Activated naive CD4-positive, alpha-beta T cell treated with anti-CD3 and anti-CD28 coated beads, Interleukin-2, amount 50 U/mL, for 24 hours (primary cell): ENCODE measurements at regions not wholly inside any gene's neighbourhood (a gene's known extent, or its start where the extent isn't known, plus 50 kb on each side); places are given as distances from the start of the nearest gene placed in this dataset.

Source experiments
- H3K27ac Mint-ChIP-seq: one replicate; pipeline ENCODE4 v1.8.0; 2021; ENCODE audit warnings: mild to moderate bottlenecking, mixed read lengths
- H3K27me3 Mint-ChIP-seq: one replicate; pipeline ENCODE4 v1.8.0; 2021; ENCODE audit warnings: mixed read lengths
- H3K36me3 Mint-ChIP-seq: one replicate; pipeline ENCODE4 v1.8.0; 2021; ENCODE audit warnings: mixed read lengths
- H3K4me1 Mint-ChIP-seq: one replicate; pipeline ENCODE4 v1.8.0; 2021; ENCODE audit warnings: mixed read lengths
- H3K4me3 Mint-ChIP-seq: one replicate; pipeline ENCODE4 v1.8.0; 2021; ENCODE audit warnings: mild to moderate bottlenecking, mixed read lengths
- H3K9me3 Mint-ChIP-seq: one replicate; pipeline ENCODE4 v1.8.0; 2021; ENCODE audit warnings: mixed read lengths

DNA sequence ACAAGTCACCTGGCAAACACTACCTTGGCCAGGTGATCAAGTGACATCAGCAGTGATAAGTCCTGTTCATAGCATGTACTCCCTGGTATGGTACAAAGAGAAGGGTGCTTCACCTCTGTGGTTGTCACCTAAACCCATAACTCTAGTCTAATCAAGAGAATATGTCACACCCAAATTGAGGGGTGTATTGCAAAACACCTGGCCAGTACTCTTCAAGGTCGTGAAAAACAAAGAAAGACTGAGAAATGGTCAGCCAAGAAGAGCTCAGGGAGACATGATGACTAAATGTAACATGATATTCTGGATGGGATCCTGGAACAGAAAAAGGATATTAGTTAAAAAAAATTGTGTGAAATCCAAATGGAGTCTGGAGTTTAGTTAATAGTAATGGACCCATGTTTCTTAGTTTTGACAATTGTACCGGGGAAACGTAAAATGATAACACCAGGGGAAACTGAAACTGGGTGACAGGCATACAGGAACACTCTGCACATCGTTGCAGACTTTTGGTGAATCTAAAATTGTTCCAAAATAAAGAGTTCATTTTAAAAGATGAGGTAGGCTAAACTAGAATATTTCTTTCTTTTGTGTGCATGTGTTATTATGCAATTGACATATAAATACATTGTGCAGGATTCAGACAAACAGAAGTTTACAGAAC, 262.0 kb downstream of the CDC5L start:
- no peaks in the 10 kb centered on the region for H3K36me3 Mint-ChIP-seq
- H3K27me3 Mint-ChIP-seq, result no peaks in the 10 kb centered on the region
- no peak overlapping the region for H3K27ac Mint-ChIP-seq
- H3K4me1 Mint-ChIP-seq, result no peaks in the 10 kb centered on the region
- no peaks in the 10 kb centered on the region for H3K9me3 Mint-ChIP-seq
- no peak overlapping the region for H3K4me3 Mint-ChIP-seq

DNA sequence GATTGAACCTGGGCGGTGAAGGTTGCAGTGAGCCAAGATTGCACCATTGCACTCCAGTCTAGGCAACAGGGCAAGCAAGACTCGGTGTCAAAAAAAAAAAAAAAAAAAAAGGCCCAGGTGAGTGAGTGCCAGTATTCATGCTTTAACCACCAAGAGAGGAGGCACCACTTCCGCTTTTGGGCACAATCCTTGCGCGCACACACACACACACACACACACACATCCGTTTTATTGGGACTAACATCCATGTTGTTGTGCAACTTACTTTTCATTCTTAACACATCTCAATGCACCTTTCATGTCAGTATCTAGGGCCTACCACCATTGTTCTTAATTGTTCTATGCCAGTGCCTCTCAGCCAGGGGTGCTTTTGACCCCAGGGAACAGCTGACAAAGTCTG, 263.0 kb downstream of the CDC5L start:
- Mint-ChIP-seq H3K9me3 (no peaks in the 10 kb centered on the region), H3K4me3 (no peak overlapping the region), H3K36me3 (no peaks in the 10 kb centered on the region), H3K27ac (no peak overlapping the region), H3K27me3 (no peaks in the 10 kb centered on the region), H3K4me1 (peaks cover 6% of the 10 kb centered on the region)

DNA sequence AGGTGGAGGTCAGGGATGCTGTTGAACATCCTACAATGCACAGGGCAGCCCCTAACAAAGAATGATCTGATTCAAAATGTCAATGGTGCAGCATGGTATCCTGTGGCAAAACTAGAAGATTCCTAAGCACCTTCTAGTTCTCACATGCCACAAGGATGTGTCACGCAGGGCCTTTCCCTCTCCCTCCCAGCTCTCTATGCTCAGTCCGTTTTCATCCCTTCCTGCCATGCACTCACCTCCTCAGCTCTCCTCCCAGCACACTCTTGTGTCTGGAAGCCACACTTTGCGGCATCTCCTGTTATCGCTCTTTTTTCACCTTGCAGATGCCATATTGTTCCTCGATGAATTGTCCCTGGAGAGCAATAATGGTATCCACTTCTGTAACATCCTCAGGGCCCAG, 263.4 kb downstream of the CDC5L start:
- H3K4me3 Mint-ChIP-seq, result no peak overlapping the region

DNA sequence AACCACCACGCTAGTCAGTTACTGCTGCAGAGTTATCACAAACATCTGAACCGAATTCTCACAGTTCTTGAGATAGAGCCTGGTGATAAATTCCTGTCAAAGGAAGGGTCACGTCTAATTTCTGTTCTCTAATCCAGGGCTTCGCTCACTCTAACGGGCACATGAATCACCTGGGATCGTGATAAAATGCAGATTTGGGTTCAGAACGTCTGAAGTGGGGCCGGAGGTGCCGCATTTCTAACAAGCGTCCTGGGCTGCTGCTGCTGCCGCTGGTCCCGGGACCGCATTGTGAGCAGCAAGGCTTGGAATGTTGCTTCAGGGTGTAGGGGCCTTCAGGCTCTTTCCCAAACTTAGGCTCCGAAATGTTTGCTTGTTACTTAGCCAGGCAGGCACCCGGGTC, 264.1 kb downstream of the CDC5L start:
- Mint-ChIP-seq H3K27me3 (no peaks in the 10 kb centered on the region), H3K4me1 (peaks cover 6% of the 10 kb centered on the region), H3K4me3 (no peak overlapping the region), H3K27ac (no peak overlapping the region), H3K36me3 (no peaks in the 10 kb centered on the region), H3K9me3 (no peaks in the 10 kb centered on the region)

More for the DNA sequence above, 263.4 kb downstream of the CDC5L start:
- Mint-ChIP-seq H3K9me3 (no peaks in the 10 kb centered on the region), H3K27ac (no peak overlapping the region), H3K4me1 (peaks cover 6% of the 10 kb centered on the region), H3K36me3 (no peaks in the 10 kb centered on the region), H3K27me3 (no peaks in the 10 kb centered on the region)

DNA sequence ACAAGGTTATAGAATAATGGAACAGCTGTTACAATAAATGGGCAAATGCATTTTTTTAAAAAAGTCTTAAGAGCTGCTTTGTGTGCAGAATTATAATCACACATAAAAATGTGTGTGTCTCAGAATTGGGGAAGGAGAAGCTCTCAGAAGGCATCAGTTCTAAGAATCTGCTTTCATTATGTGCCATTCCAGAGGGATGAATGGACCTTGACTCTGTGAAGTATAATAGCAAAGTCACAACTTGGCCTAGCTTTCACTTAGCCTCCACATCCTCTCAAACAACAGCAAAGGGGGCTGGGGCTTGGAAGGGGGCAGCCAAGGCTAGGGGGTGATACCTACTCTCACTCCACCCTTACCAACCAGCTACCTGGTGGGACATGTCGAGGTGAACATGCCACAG, 265.0 kb downstream of the CDC5L start:
- H3K4me3 Mint-ChIP-seq, result no peak overlapping the region
- H3K4me1 Mint-ChIP-seq, result peaks cover 6% of the 10 kb centered on the region
- no peaks in the 10 kb centered on the region for H3K27me3 Mint-ChIP-seq
- no peaks in the 10 kb centered on the region for H3K9me3 Mint-ChIP-seq
- H3K27ac Mint-ChIP-seq, result no peak overlapping the region
- H3K36me3 Mint-ChIP-seq, result no peaks in the 10 kb centered on the region

DNA sequence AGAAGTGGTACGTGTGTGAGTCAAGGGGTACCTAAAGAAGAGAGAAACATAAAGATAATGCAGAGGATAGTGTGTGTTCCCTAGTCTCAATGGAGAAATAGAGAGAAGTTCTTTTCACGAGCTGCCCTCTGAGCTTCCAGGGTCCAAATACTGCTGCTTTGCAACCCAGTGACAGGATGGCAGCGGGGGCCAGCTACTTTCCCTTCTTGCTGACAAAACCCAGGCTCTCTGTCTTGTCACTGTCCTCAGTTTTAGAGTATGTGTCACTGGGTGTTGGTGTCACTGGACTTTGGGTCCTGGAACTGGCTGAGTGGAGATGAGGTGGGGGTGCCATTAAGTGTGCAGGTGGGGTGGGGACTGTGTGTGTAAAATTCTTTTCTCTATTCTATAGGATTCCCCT, 265.6 kb downstream of the CDC5L start:
- Mint-ChIP-seq H3K4me1 (peaks cover 6% of the 10 kb centered on the region), H3K36me3 (no peaks in the 10 kb centered on the region), H3K9me3 (no peaks in the 10 kb centered on the region), H3K27me3 (no peaks in the 10 kb centered on the region), H3K4me3 (no peak overlapping the region), H3K27ac (no peak overlapping the region)

DNA sequence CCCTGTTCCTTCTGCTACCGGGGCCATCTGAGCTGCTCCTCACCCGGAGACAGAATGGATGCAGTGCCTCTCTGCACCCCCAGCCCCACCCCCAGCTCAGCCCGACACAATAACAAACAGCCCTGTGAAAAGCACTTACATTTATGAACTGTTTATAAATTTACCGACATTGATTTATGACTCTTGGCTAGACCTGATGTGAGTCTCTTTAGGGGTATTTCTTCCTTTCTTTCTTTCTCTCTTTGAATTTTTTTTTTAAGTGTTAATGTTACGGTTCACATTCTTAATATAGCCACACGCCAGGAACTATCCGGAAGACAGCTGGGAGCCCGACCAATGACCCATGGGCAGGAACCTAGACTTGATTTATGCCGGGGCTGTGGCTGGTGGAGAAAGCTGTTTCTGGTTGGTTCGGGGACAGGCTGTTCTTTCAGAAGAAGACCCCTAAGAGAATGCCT, 266.3 kb downstream of the CDC5L start:
- no peaks in the 10 kb centered on the region for H3K27me3 Mint-ChIP-seq
- no peaks in the 10 kb centered on the region for H3K36me3 Mint-ChIP-seq
- no peaks in the 10 kb centered on the region for H3K9me3 Mint-ChIP-seq
- peaks cover 6% of the 10 kb centered on the region for H3K4me1 Mint-ChIP-seq
- H3K27ac Mint-ChIP-seq, result no peak overlapping the region
- H3K4me3 Mint-ChIP-seq, result no peak overlapping the region

DNA sequence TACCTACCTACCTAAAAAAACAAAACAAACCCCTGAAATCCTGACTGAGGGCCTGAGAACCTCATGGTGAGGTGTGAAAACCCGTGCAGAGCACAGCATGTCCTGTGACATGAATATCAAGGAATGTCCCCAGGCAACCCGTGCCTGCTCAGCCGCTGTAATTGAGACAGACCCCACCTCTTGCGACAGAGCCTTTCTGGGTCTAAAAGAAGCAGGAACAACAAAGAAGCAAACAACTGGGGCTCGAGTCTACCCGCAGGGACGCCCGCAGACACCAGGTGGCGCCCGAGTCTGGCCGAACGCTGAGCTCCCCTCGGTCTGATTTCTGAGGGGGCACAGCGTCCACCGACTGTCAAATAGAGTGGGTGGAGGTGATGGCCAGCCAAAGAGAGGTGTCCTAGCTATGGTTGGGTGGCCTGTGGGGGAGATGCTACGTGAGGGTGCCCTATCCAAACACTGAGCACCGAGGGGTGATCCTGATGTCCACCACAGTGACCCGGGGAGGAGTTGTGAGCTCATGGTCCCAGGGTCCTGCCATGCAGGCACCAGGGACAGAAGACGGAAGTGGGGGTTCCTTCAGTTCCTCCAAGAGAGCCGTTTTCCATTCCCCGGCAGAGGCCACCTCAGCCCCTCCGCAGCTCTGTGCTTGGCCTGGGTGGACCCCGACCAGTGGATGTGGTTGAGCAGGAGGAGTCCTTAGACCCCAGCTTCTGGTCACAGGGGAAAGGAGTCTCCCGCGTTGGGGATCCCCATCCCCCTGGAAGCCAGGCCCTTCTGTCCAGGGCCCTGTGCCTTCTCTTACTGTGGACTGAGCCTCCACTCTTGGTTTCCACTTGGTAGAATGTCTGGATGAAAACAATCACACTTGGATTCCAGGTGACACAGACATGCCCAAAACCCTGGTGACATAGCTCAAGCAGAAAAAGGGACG, 268.2 kb downstream of the CDC5L start:
- H3K27ac Mint-ChIP-seq, result peak overlapping the region; percentile 86
- peaks cover 6% of the 10 kb centered on the region for H3K4me1 Mint-ChIP-seq

DNA sequence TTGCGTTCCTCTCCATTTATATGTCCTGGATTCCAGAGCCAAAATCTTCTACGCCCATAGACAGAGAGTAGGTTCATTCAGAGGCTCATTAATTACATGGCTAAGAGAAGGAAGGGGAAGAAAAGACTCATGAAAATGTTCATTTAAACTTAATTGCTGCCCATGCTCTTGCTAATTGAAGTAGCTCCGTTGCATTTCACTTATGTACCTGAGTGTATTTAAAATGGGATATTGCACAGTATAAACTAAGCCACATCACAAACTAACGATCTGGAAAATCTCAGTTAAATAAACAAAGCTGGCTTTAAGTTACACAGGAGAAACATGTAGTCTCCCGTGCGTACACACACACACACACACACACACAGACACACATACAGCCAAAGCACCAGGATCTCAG, 269.2 kb downstream of the CDC5L start:
- no peaks in the 10 kb centered on the region for H3K36me3 Mint-ChIP-seq
- H3K4me1 Mint-ChIP-seq, result peaks cover 6% of the 10 kb centered on the region
- no peak overlapping the region for H3K4me3 Mint-ChIP-seq
- H3K27me3 Mint-ChIP-seq, result no peaks in the 10 kb centered on the region
- no peaks in the 10 kb centered on the region for H3K9me3 Mint-ChIP-seq
- H3K27ac Mint-ChIP-seq, result no peak overlapping the region

More for the DNA sequence above, 268.2 kb downstream of the CDC5L start:
- Mint-ChIP-seq H3K36me3 (no peaks in the 10 kb centered on the region), H3K27me3 (no peaks in the 10 kb centered on the region), H3K9me3 (no peaks in the 10 kb centered on the region), H3K4me3 (peak overlapping the region; percentile 46)

DNA sequence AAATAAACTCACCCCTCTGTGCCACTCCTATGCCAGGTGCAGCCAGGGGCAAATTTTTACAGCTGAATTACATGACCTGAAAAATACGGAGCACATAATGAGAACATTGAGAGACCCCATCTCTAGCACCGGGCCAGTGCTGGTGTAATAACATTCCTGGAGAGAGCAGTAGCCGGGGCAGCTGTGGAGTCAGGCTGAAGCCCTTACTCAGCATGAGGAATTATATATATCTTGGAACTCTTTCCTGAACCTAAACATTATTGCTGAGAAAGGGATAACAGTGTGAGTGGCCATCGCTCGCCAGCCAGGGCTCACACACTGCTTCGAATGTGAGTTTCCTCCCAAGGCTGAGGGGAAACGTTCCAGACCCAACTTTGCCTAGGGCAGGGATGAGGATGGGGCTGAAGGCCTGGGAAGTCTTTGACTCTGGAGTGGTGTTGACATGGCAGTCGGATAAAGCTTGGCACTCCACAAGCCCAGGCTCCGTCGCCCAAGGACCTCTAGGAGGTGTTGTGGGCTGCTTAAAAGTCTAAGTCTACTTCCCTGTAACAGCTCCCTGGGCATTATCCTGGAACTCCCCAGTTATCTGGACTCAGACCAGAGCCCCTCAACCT, 269.8 kb downstream of the CDC5L start:
- H3K4me1 Mint-ChIP-seq, result peaks cover 6% of the 10 kb centered on the region
- no peak overlapping the region for H3K27ac Mint-ChIP-seq
- H3K4me3 Mint-ChIP-seq, result no peak overlapping the region
- H3K27me3 Mint-ChIP-seq, result no peaks in the 10 kb centered on the region
- no peaks in the 10 kb centered on the region for H3K9me3 Mint-ChIP-seq
- no peaks in the 10 kb centered on the region for H3K36me3 Mint-ChIP-seq

DNA sequence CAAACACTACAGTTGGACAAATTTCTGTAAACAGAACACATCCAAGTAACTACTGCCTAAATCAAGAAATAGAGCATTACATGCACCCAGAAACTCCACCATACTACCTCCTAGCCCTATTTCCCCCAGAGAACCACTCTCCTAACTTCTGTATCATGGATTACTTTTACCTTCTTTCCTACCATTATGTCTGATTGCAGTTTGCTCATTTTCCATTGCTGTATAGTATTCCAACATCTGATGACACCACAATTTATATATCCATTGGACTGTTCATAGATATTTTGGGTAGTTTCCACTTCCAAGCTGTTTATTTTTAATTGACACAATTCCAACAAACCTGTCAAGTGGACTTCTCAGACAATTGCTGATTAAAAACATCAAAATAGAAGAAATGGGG, 271.1 kb downstream of the CDC5L start:
- Mint-ChIP-seq H3K4me1 (peaks cover 6% of the 10 kb centered on the region), H3K27ac (peak overlapping the region; percentile 15), H3K36me3 (no peaks in the 10 kb centered on the region), H3K27me3 (no peaks in the 10 kb centered on the region), H3K9me3 (no peaks in the 10 kb centered on the region), H3K4me3 (no peak overlapping the region)

DNA sequence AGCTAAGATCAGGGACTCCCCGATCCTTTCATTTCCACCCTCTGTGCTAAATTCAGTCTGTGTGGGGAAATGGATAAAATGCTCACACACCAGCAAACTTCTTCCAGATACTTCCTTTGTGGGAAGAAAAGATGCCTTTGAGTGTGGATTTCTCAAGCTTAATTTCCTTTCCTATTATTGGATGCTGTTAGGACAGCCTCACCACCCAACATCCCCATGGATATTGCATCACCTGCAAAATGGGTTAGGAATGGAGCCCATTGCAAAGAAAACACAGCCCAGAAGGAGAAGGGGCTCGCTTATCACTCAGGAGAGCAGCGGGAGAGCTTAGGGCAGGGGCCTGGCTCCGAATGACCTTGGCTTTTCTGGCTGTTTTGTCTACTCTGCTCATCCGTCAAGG, 272.2 kb downstream of the CDC5L start:
- Mint-ChIP-seq H3K4me3 (no peak overlapping the region), H3K4me1 (peaks cover 6% of the 10 kb centered on the region), H3K27me3 (no peaks in the 10 kb centered on the region), H3K27ac (no peak overlapping the region), H3K9me3 (no peaks in the 10 kb centered on the region), H3K36me3 (no peaks in the 10 kb centered on the region)

DNA sequence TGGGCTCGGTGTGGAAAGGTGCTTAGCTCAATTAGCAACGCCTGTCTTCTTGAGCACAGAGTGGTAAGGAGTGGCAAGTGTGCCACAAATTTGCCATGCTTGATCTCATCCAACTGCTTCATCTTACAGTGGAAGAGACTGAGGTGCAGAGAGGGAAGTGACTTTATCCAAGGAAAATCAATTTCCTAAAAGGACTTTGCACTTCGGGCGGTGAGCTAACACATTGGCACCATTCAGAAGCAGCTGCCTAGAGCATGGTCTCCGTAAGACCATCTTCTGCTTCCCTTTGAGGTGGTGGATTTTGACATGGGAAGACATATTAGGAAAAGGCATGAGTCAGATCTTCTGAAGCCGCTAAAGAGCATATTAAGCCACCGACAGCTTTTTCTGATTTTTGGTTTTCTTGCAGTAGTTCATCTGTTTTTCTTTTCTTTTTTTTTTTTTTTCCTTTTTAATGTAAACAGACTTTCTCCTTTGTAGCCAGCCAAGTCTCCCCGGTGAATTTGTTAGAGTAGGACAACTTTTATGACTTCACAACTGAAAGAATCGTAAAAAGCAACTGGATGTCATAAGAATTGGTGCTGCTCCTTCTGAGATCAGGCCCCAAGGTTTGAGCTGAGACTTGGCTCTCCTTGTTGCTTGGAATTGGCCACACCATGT, 273.2 kb downstream of the CDC5L start:
- Mint-ChIP-seq H3K27me3 (no peaks in the 10 kb centered on the region), H3K36me3 (no peaks in the 10 kb centered on the region), H3K27ac (no peak overlapping the region), H3K9me3 (no peaks in the 10 kb centered on the region), H3K4me3 (no peak overlapping the region), H3K4me1 (no peaks in the 10 kb centered on the region)

DNA sequence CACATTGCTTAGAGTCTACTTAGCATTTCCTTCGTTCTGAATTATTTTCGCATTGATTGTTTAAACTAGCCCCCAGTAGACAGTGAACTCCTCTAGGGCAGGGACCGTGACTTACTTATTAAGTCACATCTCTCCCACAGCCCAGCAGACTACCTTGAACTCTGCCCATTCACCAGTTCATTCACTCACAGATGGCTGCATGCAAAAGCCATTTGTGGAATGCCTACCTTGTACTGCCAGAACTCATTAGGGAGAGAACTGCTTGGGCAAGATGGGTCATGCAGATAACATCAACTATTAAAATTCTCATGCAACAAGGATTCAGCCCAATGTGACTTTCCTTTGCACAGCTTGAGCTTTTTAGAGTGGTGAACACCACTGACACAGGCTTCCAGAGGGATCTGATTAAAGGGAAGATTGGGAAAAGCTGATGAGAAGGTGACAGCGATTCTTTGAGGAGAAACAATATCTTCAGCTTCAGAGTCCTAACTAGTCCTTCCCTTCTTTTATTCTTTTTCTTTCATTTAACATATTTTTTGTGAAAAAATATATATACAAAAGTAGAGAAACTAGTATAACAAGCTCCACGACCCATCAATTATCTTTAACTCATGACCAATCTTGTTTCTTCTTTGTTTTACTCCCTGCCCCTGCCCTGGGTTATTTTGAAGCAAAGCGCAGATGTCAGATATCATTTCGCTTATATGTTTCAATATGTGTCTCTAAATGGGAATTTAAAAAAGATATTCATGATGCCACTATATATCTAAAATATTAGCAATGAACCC, 273.9 kb downstream of the CDC5L start:
- H3K4me3 Mint-ChIP-seq, result no peak overlapping the region
- no peaks in the 10 kb centered on the region for H3K9me3 Mint-ChIP-seq
- no peaks in the 10 kb centered on the region for H3K36me3 Mint-ChIP-seq
- H3K27ac Mint-ChIP-seq, result no peak overlapping the region
- H3K27me3 Mint-ChIP-seq, result no peaks in the 10 kb centered on the region
- H3K4me1 Mint-ChIP-seq, result no peaks in the 10 kb centered on the region
